AG04450 (cell line): ENCODE measurements at regions not wholly inside any gene's neighbourhood (a gene's known extent, or its start where the extent isn't known, plus 50 kb on each side); places are given as distances from the start of the nearest gene placed in this dataset.

Source experiments
- CTCF ChIA-PET: fragments of 300-600, 350-600 bp; formaldehyde crosslinking; extraction: SDS; loops from one replicate; lab custom pipeline; 2022; ENCODE audit warnings: antibody characterized with exemption, inconsistent platforms; lab: Charles Lee
- POLR2A ChIA-PET: fragments of 350-600 bp; formaldehyde crosslinking; extraction: SDS; loops from one replicate; lab custom pipeline; 2021; ENCODE audit warnings: antibody characterized with exemption, inconsistent platforms; lab: Yijun Ruan, JAX
- DNase-seq: peaks from one replicate; pipeline ENCODE4 v3.0.0-alpha.2; 2011; ENCODE audit warnings: low read depth, low spot score
- H3K27ac ChIP-seq: one replicate; pipeline ENCODE4 v1.5.1; 2012; ENCODE audit warnings: low read depth, low read length, control low read depth
- H3K27me3 ChIP-seq: one replicate; pipeline ENCODE4 v1.6.0; 2012; ENCODE audit warnings: low read length; ENCODE audit not compliant: control insufficient read depth, insufficient read depth
- H3K4me3 ChIP-seq: 2 replicates; pipeline ENCODE4 v1.5.1; 2011; ENCODE audit warnings: mild to moderate bottlenecking, low read depth, low read length, control low read depth
- H3K9me3 ChIP-seq: 2 replicates; pipeline ENCODE4 v1.5.1; 2012; ENCODE audit warnings: low read length; ENCODE audit not compliant: control insufficient read depth, insufficient read depth
- TF ChIP-seq, protein P1 (sequence below): IDR thresholded peaks from 2 replicates; pipeline ENCODE4 v1.5.1; 2011; ENCODE audit warnings: low read depth, low read length, control low read depth, inconsistent platforms

DNA sequence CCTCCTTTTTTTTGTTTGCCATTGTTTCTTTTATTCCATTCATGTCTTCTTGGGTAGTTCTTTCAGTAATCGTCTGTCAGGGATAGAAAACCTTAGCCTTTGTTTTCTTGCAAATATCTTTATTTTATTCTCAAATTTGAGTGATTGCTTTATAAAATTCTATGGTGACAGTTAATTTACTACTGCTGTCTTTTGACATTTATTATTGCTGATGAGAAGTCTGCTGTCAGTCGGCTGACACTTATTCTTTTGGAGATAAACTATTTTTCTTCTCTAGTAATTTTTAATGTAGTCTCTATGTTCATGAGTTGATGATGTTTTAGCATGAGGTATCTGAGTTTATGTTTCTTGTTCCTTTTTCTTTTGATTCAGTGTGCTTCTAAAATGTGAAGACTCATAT is 983.8 kb downstream of the TTLL7 start:
- ChIA-PET CTCF (no interaction called here), POLR2A (no interaction called here)
- Histone ChIP-seq H3K27ac (no peak overlapping the region), H3K4me3 (no peak overlapping the region), H3K27me3 (no peaks in the 10 kb centered on the region), H3K9me3 (no peaks in the 10 kb centered on the region)
- TF ChIP-seq, protein P1, sequence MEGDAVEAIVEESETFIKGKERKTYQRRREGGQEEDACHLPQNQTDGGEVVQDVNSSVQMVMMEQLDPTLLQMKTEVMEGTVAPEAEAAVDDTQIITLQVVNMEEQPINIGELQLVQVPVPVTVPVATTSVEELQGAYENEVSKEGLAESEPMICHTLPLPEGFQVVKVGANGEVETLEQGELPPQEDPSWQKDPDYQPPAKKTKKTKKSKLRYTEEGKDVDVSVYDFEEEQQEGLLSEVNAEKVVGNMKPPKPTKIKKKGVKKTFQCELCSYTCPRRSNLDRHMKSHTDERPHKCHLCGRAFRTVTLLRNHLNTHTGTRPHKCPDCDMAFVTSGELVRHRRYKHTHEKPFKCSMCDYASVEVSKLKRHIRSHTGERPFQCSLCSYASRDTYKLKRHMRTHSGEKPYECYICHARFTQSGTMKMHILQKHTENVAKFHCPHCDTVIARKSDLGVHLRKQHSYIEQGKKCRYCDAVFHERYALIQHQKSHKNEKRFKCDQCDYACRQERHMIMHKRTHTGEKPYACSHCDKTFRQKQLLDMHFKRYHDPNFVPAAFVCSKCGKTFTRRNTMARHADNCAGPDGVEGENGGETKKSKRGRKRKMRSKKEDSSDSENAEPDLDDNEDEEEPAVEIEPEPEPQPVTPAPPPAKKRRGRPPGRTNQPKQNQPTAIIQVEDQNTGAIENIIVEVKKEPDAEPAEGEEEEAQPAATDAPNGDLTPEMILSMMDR = no peak
- no peak for DNase-seq

DNA sequence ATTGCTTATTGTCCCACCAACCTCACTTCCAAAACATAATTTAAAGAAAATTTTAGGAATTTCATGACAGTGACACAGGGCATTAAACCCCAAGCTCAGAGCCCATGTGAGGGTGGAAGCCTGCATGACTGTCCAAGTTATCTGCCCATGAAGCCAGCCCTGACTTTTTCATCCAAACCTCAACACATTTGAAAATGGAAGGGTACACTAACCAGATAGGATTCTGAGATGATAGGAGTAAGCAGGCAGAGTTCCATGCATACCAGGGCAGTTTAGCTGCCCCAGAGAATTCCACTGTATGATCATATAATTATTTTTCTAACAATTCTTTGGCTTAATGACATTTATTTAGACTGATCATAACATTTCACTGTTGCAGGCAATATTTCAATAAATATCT is 986.0 kb downstream of the TTLL7 start:
- ChIA-PET POLR2A (no interaction called here), CTCF (interaction anchor here (0.6 kb wide), 1 partner anchor 28 kb away, joined by 3 read pairs; no protein-coding TSS in a partner anchor)
- Histone ChIP-seq H3K27me3 (no peaks in the 10 kb centered on the region), H3K4me3 (no peak overlapping the region), H3K27ac (no peak overlapping the region), H3K9me3 (no peaks in the 10 kb centered on the region)
- TF ChIP-seq, protein P1 = no peak
- no peak for DNase-seq

DNA sequence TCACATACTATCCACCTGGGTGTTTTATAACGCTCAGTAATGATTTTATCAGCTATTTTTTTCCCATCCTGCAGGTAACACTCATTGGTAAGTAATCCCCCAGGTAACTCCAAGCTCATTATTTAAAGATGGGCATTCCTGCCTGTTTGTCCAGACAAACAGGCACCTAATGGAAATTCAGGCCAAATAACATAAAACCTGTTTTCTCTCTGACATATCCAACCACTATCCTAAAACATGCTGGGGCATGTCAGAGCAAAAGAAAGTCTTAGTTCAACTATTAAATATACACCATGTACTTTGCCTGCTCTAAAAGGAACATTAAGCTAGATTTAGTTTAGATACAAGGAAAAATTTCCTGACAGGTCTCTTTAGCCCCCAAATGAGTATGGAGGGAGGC is 987.7 kb downstream of the TTLL7 start:
- no peak for DNase-seq
- Histone ChIP-seq H3K27ac (no peak overlapping the region), H3K27me3 (no peaks in the 10 kb centered on the region), H3K9me3 (no peaks in the 10 kb centered on the region), H3K4me3 (no peak overlapping the region)
- CTCF ChIA-PET = no interaction called here
- TF ChIP-seq, protein P1 = no peak
- POLR2A ChIA-PET = no interaction called here

DNA sequence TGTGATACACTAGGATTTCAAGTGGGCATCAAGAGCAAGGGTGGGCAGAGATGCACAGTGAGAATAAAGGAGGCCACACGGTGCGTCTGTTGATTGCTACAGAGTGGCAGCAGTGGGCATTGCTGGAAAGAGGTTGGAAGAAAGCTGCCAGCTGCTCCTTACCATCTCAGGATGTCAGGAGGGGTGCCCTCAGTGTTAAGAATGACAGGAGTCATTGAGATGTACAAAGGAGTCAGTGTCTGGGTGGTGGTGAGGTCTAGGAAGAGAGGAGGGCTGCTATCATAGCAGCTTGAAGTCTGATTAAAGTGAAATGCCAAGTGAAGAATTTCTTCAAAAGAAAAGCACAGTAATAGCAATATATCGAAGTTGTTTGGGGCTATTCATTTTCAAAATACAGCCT is 992.7 kb downstream of the TTLL7 start:
- no peaks in the 10 kb centered on the region for H3K27me3 ChIP-seq
- DNase-seq = no peak
- no peaks in the 10 kb centered on the region for H3K9me3 ChIP-seq
- H3K4me3 ChIP-seq = no peak overlapping the region
- no peak overlapping the region for H3K27ac ChIP-seq
- POLR2A ChIA-PET = no interaction called here
- TF ChIP-seq, protein P1 = no peak
- CTCF ChIA-PET = no interaction called here

DNA sequence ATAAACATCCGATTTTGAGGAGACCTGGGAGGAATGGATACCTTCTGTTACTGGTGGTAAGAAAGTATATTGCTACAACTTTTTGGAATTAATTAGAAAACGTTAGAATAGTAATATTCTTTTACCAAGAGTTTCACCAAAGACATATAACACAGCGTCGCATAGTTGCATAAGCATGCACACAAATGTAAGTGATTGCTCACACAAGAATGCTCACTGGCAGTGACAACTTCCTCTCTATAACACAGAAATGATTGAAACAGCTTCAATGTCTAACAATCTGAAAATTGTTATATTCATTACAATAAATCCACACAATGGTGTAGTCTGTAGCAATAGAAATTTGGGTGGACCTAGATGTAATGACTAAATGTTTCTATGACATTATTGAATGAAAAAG is 998.6 kb downstream of the TTLL7 start:
- POLR2A ChIA-PET = no interaction called here
- Histone ChIP-seq H3K9me3 (no peaks in the 10 kb centered on the region), H3K27ac (no peak overlapping the region), H3K27me3 (no peaks in the 10 kb centered on the region), H3K4me3 (no peak overlapping the region)
- no peak for DNase-seq
- TF ChIP-seq, protein P1 = no peak
- CTCF ChIA-PET = no interaction called here
